ENCODE measurements at regions not wholly inside any gene's neighbourhood (a gene's known extent, or its start where the extent isn't known, plus 50 kb on each side); places are given as distances from the start of the nearest gene placed in this dataset.

GRCh38 chr2:188645986-188646385 lies 328.2 kb upstream of the COL3A1 start:
- no peak for TF ChIP-seq CTCF (IDR thresholded peaks at IDR 0.05; ENCODE audit: insufficient read depth, low read depth, low read length)
- DNase-seq (ENCODE audit: low read depth) = no peak
- H3K36me3 ChIP-seq (ENCODE audit: control insufficient read depth, insufficient read depth, low read length) = no peaks in the 10 kb centered on the region
- POLR2A ChIA-PET = interaction anchor here (0.6 kb wide), 1 partner anchor 17 kb away, joined by 3 read pairs; no protein-coding TSS in a partner anchor
- no peaks in the 10 kb centered on the region for H3K27me3 ChIP-seq (ENCODE audit: control insufficient read depth, insufficient read depth, low read length)
- CTCF ChIA-PET = interaction anchor here (0.7 kb wide), 1 partner anchor 112 kb away, joined by 3 read pairs; no protein-coding TSS in a partner anchor
- H3K4me3 ChIP-seq (ENCODE audit: low read depth, low read length) = no peak overlapping the region

- CTCF ChIA-PET = no interaction called here
- no peak for DNase-seq (ENCODE audit: low read depth)
- Histone ChIP-seq H3K27me3 (ENCODE audit: control insufficient read depth, insufficient read depth, low read length) (no peaks in the 10 kb centered on the region), H3K36me3 (ENCODE audit: control insufficient read depth, insufficient read depth, low read length) (no peaks in the 10 kb centered on the region), H3K4me3 (ENCODE audit: low read depth, low read length) (no peak overlapping the region)
- POLR2A ChIA-PET = no interaction called here
- no peak for TF ChIP-seq CTCF (IDR thresholded peaks at IDR 0.05; ENCODE audit: insufficient read depth, low read depth, low read length)
Measured at GRCh38 chr2:188647430-188648070, 326.6 kb upstream of the COL3A1 start.

GRCh38 chr2:188659656-188660406 lies 314.3 kb upstream of the COL3A1 start:
- no peak for DNase-seq (ENCODE audit: low read depth)
- ChIA-PET POLR2A (no interaction called here), CTCF (no interaction called here)
- Histone ChIP-seq H3K36me3 (ENCODE audit: control insufficient read depth, insufficient read depth, low read length) (no peaks in the 10 kb centered on the region), H3K4me3 (ENCODE audit: low read depth, low read length) (no peak overlapping the region), H3K27me3 (ENCODE audit: control insufficient read depth, insufficient read depth, low read length) (no peaks in the 10 kb centered on the region)
- TF ChIP-seq CTCF (IDR thresholded peaks at IDR 0.05; ENCODE audit: insufficient read depth, low read depth, low read length) = no peak

- ChIA-PET CTCF (interaction anchor here (1.4 kb wide), 1 partner anchor 11 kb away, joined by 4 read pairs; no protein-coding TSS in a partner anchor), POLR2A (no interaction called here)
- no peak for TF ChIP-seq CTCF (IDR thresholded peaks at IDR 0.05; ENCODE audit: insufficient read depth, low read depth, low read length)
- Histone ChIP-seq H3K36me3 (ENCODE audit: control insufficient read depth, insufficient read depth, low read length) (no peaks in the 10 kb centered on the region), H3K4me3 (ENCODE audit: low read depth, low read length) (no peak overlapping the region), H3K27me3 (ENCODE audit: control insufficient read depth, insufficient read depth, low read length) (no peaks in the 10 kb centered on the region)
- no peak for DNase-seq (ENCODE audit: low read depth)
Measured at GRCh38 chr2:188663301-188663700, 310.9 kb upstream of the COL3A1 start.

- no peak for TF ChIP-seq CTCF (IDR thresholded peaks at IDR 0.05; ENCODE audit: insufficient read depth, low read depth, low read length)
- no peak overlapping the region for H3K4me3 ChIP-seq (ENCODE audit: low read depth, low read length)
- ChIA-PET CTCF (interaction anchor here (1.4 to 1.9 kb wide), 2 partner anchors 10 kb away, joined by 4 to 5 read pairs; no protein-coding TSS in a partner anchor), POLR2A (no interaction called here)
- no peak for DNase-seq (ENCODE audit: low read depth)
- H3K27me3 ChIP-seq (ENCODE audit: control insufficient read depth, insufficient read depth, low read length) = no peaks in the 10 kb centered on the region
- H3K36me3 ChIP-seq (ENCODE audit: control insufficient read depth, insufficient read depth, low read length) = no peaks in the 10 kb centered on the region
Measured at GRCh38 chr2:188664416-188664815, 309.8 kb upstream of the COL3A1 start.

Data from BJ (cell line).